Loucy (cell line): ENCODE measurements at regions not wholly inside any gene's neighbourhood (a gene's known extent, or its start where the extent isn't known, plus 50 kb on each side); places are given as distances from the start of the nearest gene placed in this dataset.

Experiments
- H2AFZ ChIP-seq: fragments of 200-600 bp; sonication (generic); 2 replicates; pipeline ENCODE4 v1.6.0; 2016; ENCODE audit warnings: antibody characterized with exemption, mild to moderate bottlenecking, low read length, moderate library complexity
- H3F3A ChIP-seq: fragments of 200-600 bp; 2 replicates; pipeline ENCODE4 v1.6.0; 2016; ENCODE audit warnings: antibody characterized with exemption, low read depth, mild to moderate bottlenecking
- H3K27me3 ChIP-seq: fragments of 200-600 bp; sonication (generic); 2 replicates; pipeline ENCODE4 v1.6.1; 2014; ENCODE audit warnings: low read length, mild to moderate bottlenecking; ENCODE audit not compliant: insufficient read depth, poor library complexity, severe bottlenecking
- H3K36me3 ChIP-seq: fragments of 200-600 bp; sonication (generic); 2 replicates; pipeline ENCODE4 v1.6.1; 2016; ENCODE audit warnings: low read length; ENCODE audit not compliant: insufficient read depth
- H3K4me1 ChIP-seq: fragments of 200-600 bp; sonication (generic); 2 replicates; pipeline ENCODE4 v1.5.1; 2014; ENCODE audit warnings: low read length, mild to moderate bottlenecking; ENCODE audit not compliant: insufficient read depth, poor library complexity, severe bottlenecking
- H3K4me2 ChIP-seq: fragments of 200-600 bp; sonication (generic); 2 replicates; pipeline ENCODE4 v1.6.0; 2014; ENCODE audit warnings: antibody characterized with exemption, low read length, low read depth, mild to moderate bottlenecking; ENCODE audit not compliant: poor library complexity, severe bottlenecking
- H3K4me3 ChIP-seq: fragments of 200-600 bp; sonication (generic); 2 replicates; pipeline ENCODE4 v1.5.1; 2014; ENCODE audit warnings: low read length, mild to moderate bottlenecking, mixed read lengths; ENCODE audit not compliant: poor library complexity, severe bottlenecking
- H3K79me2 ChIP-seq: fragments of 200-600 bp; sonication (generic); 2 replicates; pipeline ENCODE4 v1.6.1; 2014; ENCODE audit warnings: low read length; ENCODE audit not compliant: insufficient read depth
- H3K9ac ChIP-seq: fragments of 200-600 bp; sonication (generic); 2 replicates; pipeline ENCODE4 v1.6.0; 2014; ENCODE audit warnings: mild to moderate bottlenecking, low read depth, low read length, moderate library complexity; ENCODE audit not compliant: poor library complexity, severe bottlenecking
- H3K9me2 ChIP-seq: fragments of 200-600 bp; sonication (generic); replicated peaks from 2 replicates; pipeline ENCODE4 v1.6.1; 2016; ENCODE audit warnings: low read depth, low read length, mixed read lengths
- H3K9me3 ChIP-seq: fragments of 200-600 bp; sonication (generic); 2 replicates; pipeline ENCODE4 v1.6.1; 2014; ENCODE audit warnings: mild to moderate bottlenecking, antibody characterized with exemption, low read length, low read depth; ENCODE audit not compliant: insufficient read depth
- H4K20me1 ChIP-seq: fragments of 200-600 bp; sonication (generic); 2 replicates; pipeline ENCODE4 v1.6.0; 2014; ENCODE audit warnings: antibody characterized with exemption, low read length, mild to moderate bottlenecking; ENCODE audit not compliant: insufficient read depth, poor library complexity, severe bottlenecking
- CTCF ChIP-seq: fragments of 200-600 bp; sonication (generic); conservative IDR thresholded peaks from 2 replicates; pipeline ENCODE4 v1.5.1; 2014; ENCODE audit warnings: mild to moderate bottlenecking, antibody characterized with exemption, low read length
- EZH2phosphoT487 ChIP-seq: fragments of 200-600 bp; IDR thresholded peaks from 2 replicates; pipeline ENCODE4 v1.6.1; 2018; ENCODE audit warnings: antibody characterized with exemption, mild to moderate bottlenecking, moderate library complexity, borderline replicate concordance

- H3F3A ChIP-seq, result no peaks in the 10 kb centered on the region
- H3K4me3 ChIP-seq, result no peak overlapping the region
- no peaks in the 10 kb centered on the region for H3K27me3 ChIP-seq
- no peaks in the 10 kb centered on the region for H3K79me2 ChIP-seq
- H3K9me3 ChIP-seq, result no peaks in the 10 kb centered on the region
- H3K9ac ChIP-seq, result no peak overlapping the region
- no peak overlapping the region for H3K4me2 ChIP-seq
- H4K20me1 ChIP-seq, result no peaks in the 10 kb centered on the region
- H2AFZ ChIP-seq, result no peak overlapping the region
- H3K4me1 ChIP-seq, result no peaks in the 10 kb centered on the region
- H3K9me2 ChIP-seq, result no peaks in the 10 kb centered on the region
- H3K36me3 ChIP-seq, result no peaks in the 10 kb centered on the region
- TF ChIP-seq EZH2phosphoT487 (no peak), CTCF (no peak)
Measured at GRCh38 chr18:43994381-43994780, 686.3 kb upstream of the SETBP1 start.

GRCh38 chr18:44013871-44014270, 666.8 kb upstream of the SETBP1 start:
- no peaks in the 10 kb centered on the region for H3K36me3 ChIP-seq
- H3F3A ChIP-seq, result no peaks in the 10 kb centered on the region
- no peaks in the 10 kb centered on the region for H3K27me3 ChIP-seq
- H3K4me2 ChIP-seq, result no peak overlapping the region
- no peaks in the 10 kb centered on the region for H3K9me3 ChIP-seq
- H2AFZ ChIP-seq, result no peak overlapping the region
- TF ChIP-seq CTCF (no peak), EZH2phosphoT487 (no peak)
- H4K20me1 ChIP-seq, result no peaks in the 10 kb centered on the region
- no peak overlapping the region for H3K9ac ChIP-seq
- H3K4me1 ChIP-seq, result no peaks in the 10 kb centered on the region
- H3K9me2 ChIP-seq, result no peaks in the 10 kb centered on the region
- no peak overlapping the region for H3K4me3 ChIP-seq
- H3K79me2 ChIP-seq, result no peaks in the 10 kb centered on the region

- Histone ChIP-seq H3K9me3 (no peaks in the 10 kb centered on the region), H3K36me3 (no peaks in the 10 kb centered on the region), H3F3A (no peaks in the 10 kb centered on the region), H4K20me1 (no peaks in the 10 kb centered on the region), H3K79me2 (no peaks in the 10 kb centered on the region), H3K9me2 (no peaks in the 10 kb centered on the region), H3K4me1 (no peaks in the 10 kb centered on the region), H2AFZ (no peak overlapping the region), H3K9ac (no peak overlapping the region), H3K4me2 (no peak overlapping the region), H3K27me3 (no peaks in the 10 kb centered on the region), H3K4me3 (no peak overlapping the region)
- TF ChIP-seq CTCF (no peak), EZH2phosphoT487 (no peak)
Measured at GRCh38 chr18:44025421-44025820, 655.3 kb upstream of the SETBP1 start.
